ENCODE measurements at regions not wholly inside any gene's neighbourhood (a gene's known extent, or its start where the extent isn't known, plus 50 kb on each side); places are given as distances from the start of the nearest gene placed in this dataset.

- Mint-ChIP-seq H3K27me3 (peaks cover 4% of the 10 kb centered on the region), H3K4me1 (no peaks in the 10 kb centered on the region), H3K9me3 (peaks cover 3% of the 10 kb centered on the region), H3K4me3 (no peak overlapping the region), H3K27ac (no peak overlapping the region), H3K36me3 (ENCODE audit: low read depth) (no peaks in the 10 kb centered on the region)
- ChIA-PET POLR2A (no interaction called here), CTCF (no interaction called here)
- DNase-seq, result no peak
Measured at GRCh38 chr22:48288376-48288940, 1526.0 kb downstream of the TBC1D22A start.

- no peak overlapping the region for H3K27ac Mint-ChIP-seq
- H3K27me3 Mint-ChIP-seq, result peaks cover 6% of the 10 kb centered on the region
- no peak for DNase-seq
- no peaks in the 10 kb centered on the region for H3K9me3 Mint-ChIP-seq
- no peaks in the 10 kb centered on the region for H3K36me3 Mint-ChIP-seq (ENCODE audit: low read depth)
- no peak overlapping the region for H3K4me3 Mint-ChIP-seq
- H3K4me1 Mint-ChIP-seq, result no peaks in the 10 kb centered on the region
- ChIA-PET CTCF (no interaction called here), POLR2A (no interaction called here)
Measured at GRCh38 chr22:48287031-48287430, 1524.6 kb downstream of the TBC1D22A start.

GRCh38 chr22:48284671-48285070, 1522.2 kb downstream of the TBC1D22A start:
- no peaks in the 10 kb centered on the region for H3K4me1 Mint-ChIP-seq
- no peaks in the 10 kb centered on the region for H3K9me3 Mint-ChIP-seq
- POLR2A ChIA-PET, result no interaction called here
- no peak overlapping the region for H3K27ac Mint-ChIP-seq
- H3K36me3 Mint-ChIP-seq (ENCODE audit: low read depth), result no peaks in the 10 kb centered on the region
- CTCF ChIA-PET, result no interaction called here
- DNase-seq, result no peak
- no peak overlapping the region for H3K4me3 Mint-ChIP-seq
- peaks cover 6% of the 10 kb centered on the region for H3K27me3 Mint-ChIP-seq

- no peak for DNase-seq
- CTCF ChIA-PET, result no interaction called here
- POLR2A ChIA-PET, result no interaction called here
- H3K36me3 Mint-ChIP-seq (ENCODE audit: low read depth), result no peaks in the 10 kb centered on the region
- H3K4me3 Mint-ChIP-seq, result no peak overlapping the region
- H3K27me3 Mint-ChIP-seq, result peaks cover 6% of the 10 kb centered on the region
- H3K9me3 Mint-ChIP-seq, result no peaks in the 10 kb centered on the region
- H3K27ac Mint-ChIP-seq, result no peak overlapping the region
- no peaks in the 10 kb centered on the region for H3K4me1 Mint-ChIP-seq
Measured at GRCh38 chr22:48282804-48283203, 1520.4 kb downstream of the TBC1D22A start.

- ChIA-PET CTCF (no interaction called here), POLR2A (no interaction called here)
- Mint-ChIP-seq H3K27ac (no peak overlapping the region), H3K4me3 (no peak overlapping the region), H3K27me3 (peaks cover 3% of the 10 kb centered on the region), H3K36me3 (ENCODE audit: low read depth) (no peaks in the 10 kb centered on the region), H3K4me1 (no peaks in the 10 kb centered on the region), H3K9me3 (no peaks in the 10 kb centered on the region)
- no peak for DNase-seq
Measured at GRCh38 chr22:48279461-48279756, 1517.0 kb downstream of the TBC1D22A start.

GRCh38 chr22:48278620-48279460, 1516.4 kb downstream of the TBC1D22A start:
- Mint-ChIP-seq H3K4me3 (no peak overlapping the region), H3K36me3 (ENCODE audit: low read depth) (no peaks in the 10 kb centered on the region), H3K27me3 (peaks cover 3% of the 10 kb centered on the region), H3K27ac (no peak overlapping the region), H3K9me3 (no peaks in the 10 kb centered on the region), H3K4me1 (no peaks in the 10 kb centered on the region)
- ChIA-PET CTCF (no interaction called here), POLR2A (no interaction called here)
- DNase-seq, result no peak

- no peaks in the 10 kb centered on the region for H3K9me3 Mint-ChIP-seq
- no peak overlapping the region for H3K4me3 Mint-ChIP-seq
- DNase-seq, result no peak
- CTCF ChIA-PET, result no interaction called here
- H3K36me3 Mint-ChIP-seq (ENCODE audit: low read depth), result no peaks in the 10 kb centered on the region
- no peaks in the 10 kb centered on the region for H3K4me1 Mint-ChIP-seq
- no peaks in the 10 kb centered on the region for H3K27me3 Mint-ChIP-seq
- POLR2A ChIA-PET, result no interaction called here
- H3K27ac Mint-ChIP-seq, result no peak overlapping the region
Measured at GRCh38 chr22:48277868-48278581, 1515.6 kb downstream of the TBC1D22A start.

- DNase-seq, result no peak
- no peaks in the 10 kb centered on the region for H3K4me1 Mint-ChIP-seq
- POLR2A ChIA-PET, result no interaction called here
- H3K27me3 Mint-ChIP-seq, result no peaks in the 10 kb centered on the region
- no peak overlapping the region for H3K27ac Mint-ChIP-seq
- no peak overlapping the region for H3K4me3 Mint-ChIP-seq
- H3K9me3 Mint-ChIP-seq, result no peaks in the 10 kb centered on the region
- H3K36me3 Mint-ChIP-seq (ENCODE audit: low read depth), result no peaks in the 10 kb centered on the region
- CTCF ChIA-PET, result no interaction called here
Measured at GRCh38 chr22:48276994-48277867, 1514.8 kb downstream of the TBC1D22A start.

- Mint-ChIP-seq H3K4me3 (no peak overlapping the region), H3K36me3 (ENCODE audit: low read depth) (no peaks in the 10 kb centered on the region), H3K27ac (no peak overlapping the region), H3K9me3 (no peaks in the 10 kb centered on the region), H3K4me1 (no peaks in the 10 kb centered on the region), H3K27me3 (no peaks in the 10 kb centered on the region)
- no peak for DNase-seq
- ChIA-PET POLR2A (no interaction called here), CTCF (no interaction called here)
Measured at GRCh38 chr22:48275412-48275811, 1513.0 kb downstream of the TBC1D22A start.

GRCh38 chr22:48270731-48271130, 1508.3 kb downstream of the TBC1D22A start:
- POLR2A ChIA-PET, result no interaction called here
- no peak overlapping the region for H3K27ac Mint-ChIP-seq
- H3K36me3 Mint-ChIP-seq (ENCODE audit: low read depth), result no peaks in the 10 kb centered on the region
- H3K4me3 Mint-ChIP-seq, result no peak overlapping the region
- H3K4me1 Mint-ChIP-seq, result no peaks in the 10 kb centered on the region
- H3K27me3 Mint-ChIP-seq, result no peaks in the 10 kb centered on the region
- no peak for DNase-seq
- CTCF ChIA-PET, result no interaction called here
- no peaks in the 10 kb centered on the region for H3K9me3 Mint-ChIP-seq

- ChIA-PET POLR2A (no interaction called here), CTCF (no interaction called here)
- H3K4me3 Mint-ChIP-seq, result no peak overlapping the region
- no peaks in the 10 kb centered on the region for H3K4me1 Mint-ChIP-seq
- H3K27me3 Mint-ChIP-seq, result no peaks in the 10 kb centered on the region
- no peak overlapping the region for H3K27ac Mint-ChIP-seq
- DNase-seq, result no peak
- no peaks in the 10 kb centered on the region for H3K36me3 Mint-ChIP-seq (ENCODE audit: low read depth)
- no peaks in the 10 kb centered on the region for H3K9me3 Mint-ChIP-seq
Measured at GRCh38 chr22:48268771-48269552, 1506.5 kb downstream of the TBC1D22A start.

- Mint-ChIP-seq H3K27ac (no peak overlapping the region), H3K4me3 (no peak overlapping the region), H3K4me1 (no peaks in the 10 kb centered on the region), H3K36me3 (ENCODE audit: low read depth) (no peaks in the 10 kb centered on the region), H3K9me3 (no peaks in the 10 kb centered on the region), H3K27me3 (no peaks in the 10 kb centered on the region)
- ChIA-PET POLR2A (no interaction called here), CTCF (no interaction called here)
- DNase-seq, result no peak
Measured at GRCh38 chr22:48268293-48268692, 1505.8 kb downstream of the TBC1D22A start.

- Mint-ChIP-seq H3K9me3 (no peaks in the 10 kb centered on the region), H3K4me3 (no peak overlapping the region), H3K27ac (no peak overlapping the region), H3K27me3 (no peaks in the 10 kb centered on the region), H3K36me3 (ENCODE audit: low read depth) (no peaks in the 10 kb centered on the region), H3K4me1 (no peaks in the 10 kb centered on the region)
- POLR2A ChIA-PET, result no interaction called here
- no peak for DNase-seq
- CTCF ChIA-PET, result no interaction called here
Measured at GRCh38 chr22:48267681-48268080, 1505.2 kb downstream of the TBC1D22A start.

All from activated CD4-positive, alpha-beta T cell treated with anti-CD3 and anti-CD28 coated beads, Interleukin-2, amount 10 ng/mL, durations not matched to agents 7 days and 5 days (primary cell).